H1 (cell line): ENCODE measurements at regions not wholly inside any gene's neighbourhood (a gene's known extent, or its start where the extent isn't known, plus 50 kb on each side); places are given as distances from the start of the nearest gene placed in this dataset.

Source experiments
- CTCF ChIA-PET: fragments of 300-600 bp; sonication (Branson Sonifier 250); formaldehyde crosslinking; loops from one replicate; lab custom pipeline; 2021; ENCODE audit not compliant: partially characterized antibody; lab: Charles Lee
- POLR2A ChIA-PET: fragments of 300-600 bp; sonication (Branson Sonifier 250); formaldehyde crosslinking; loops from one replicate; lab custom pipeline; 2021; ENCODE audit warnings: inconsistent platforms; ENCODE audit not compliant: partially characterized antibody; lab: Charles Lee
- DNase-seq, 2 experiments: peaks; one replicate each; pipeline versions ENCODE4 v3.0.0 to v3.0.0-alpha.2; 2010 to 2022; ENCODE audit warnings: low spot score in 2 of 2, low read depth in 1 of 2, mixed read lengths in 1 of 2
- FAIRE-seq: peaks from 2 replicates; lab custom pipeline; 2011; peaks lifted over from hg19 to GRCh38; lab: Jason Lieb, UNC
- H2AFZ ChIP-seq: 2 replicates; pipeline ENCODE4 v1.8.1; 2012; ENCODE audit warnings: low read length, inconsistent platforms
- H2AK5ac ChIP-seq: 2 replicates; pipeline ENCODE4 v1.6.1; 2013; ENCODE audit warnings: low read depth, low read length
- H2BK120ac ChIP-seq: replicated peaks from 2 replicates; pipeline ENCODE3; 2013; ENCODE audit warnings: low read depth, low read length, inconsistent platforms
- H2BK12ac ChIP-seq: 2 replicates; pipeline ENCODE4 v1.6.1; 2013; ENCODE audit warnings: low read depth, low read length
- H2BK15ac ChIP-seq: 2 replicates; pipeline ENCODE4 v1.6.1; 2013; ENCODE audit warnings: low read length
- H2BK20ac ChIP-seq: 2 replicates; pipeline ENCODE4 v1.6.1; 2013; ENCODE audit warnings: low read length
- H2BK5ac ChIP-seq: 2 replicates; pipeline ENCODE4 v1.6.1; 2013; ENCODE audit warnings: low read depth, low read length
- H3K14ac ChIP-seq: 2 replicates; pipeline ENCODE4 v1.6.1; 2013; ENCODE audit warnings: inconsistent platforms; ENCODE audit not compliant: insufficient read length
- H3K18ac ChIP-seq: 2 replicates; pipeline ENCODE4 v1.6.1; 2013; ENCODE audit warnings: low read length; ENCODE audit errors: extremely low read depth
- H3K23ac ChIP-seq: 2 replicates; pipeline ENCODE4 v1.6.1; 2013; ENCODE audit warnings: inconsistent platforms; ENCODE audit not compliant: insufficient read length
- H3K23me2 ChIP-seq: 2 replicates; pipeline ENCODE4 v1.6.1; 2013; ENCODE audit warnings: low read depth, low read length
- H3K27ac ChIP-seq: 2 replicates; pipeline ENCODE4 v1.6.1; 2011; ENCODE audit warnings: low read depth, low read length, inconsistent platforms
- H3K27me3 ChIP-seq, 4 experiments: replicated peaks in 1 of 4; 1 replicate in 1 of 4; 2 replicates in 3 of 4; pipeline versions ENCODE4 v1.6.1 to v1.8.1; 2011 to 2013; ENCODE audit warnings: low read length in 3 of 4, mild to moderate bottlenecking in 3 of 4, inconsistent platforms in 2 of 4, mixed read lengths in 2 of 4, moderate library complexity in 1 of 4; ENCODE audit not compliant: control insufficient read depth in 3 of 4, insufficient read depth in 3 of 4; ENCODE audit errors: extremely low read depth in 1 of 4
- H3K36me3 ChIP-seq, 4 experiments: 2 replicates each; pipeline versions ENCODE4 v1.6.1 to v1.8.1; 2011 to 2013; ENCODE audit warnings: mild to moderate bottlenecking in 4 of 4, low read length in 3 of 4, moderate library complexity in 2 of 4, control low read depth in 1 of 4, inconsistent platforms in 1 of 4; ENCODE audit not compliant: insufficient read depth in 4 of 4, control insufficient read depth in 2 of 4
- H3K4ac ChIP-seq: replicated peaks from 2 replicates; pipeline ENCODE3; 2013; ENCODE audit warnings: low read length, low read depth, mixed read lengths, inconsistent platforms; ENCODE audit not compliant: insufficient read length
- H3K4me1 ChIP-seq, 4 experiments: replicated peaks in 1 of 4; 1 replicate in 1 of 4; 2 replicates in 3 of 4; pipeline versions ENCODE4 v1.6.1 to v1.8.1; 2011 to 2013; ENCODE audit warnings: low read length in 3 of 4, inconsistent platforms in 2 of 4, mixed read lengths in 1 of 4; ENCODE audit not compliant: insufficient read depth in 4 of 4, control insufficient read depth in 3 of 4
- H3K4me2 ChIP-seq, 2 experiments: 2 replicates each; pipeline versions ENCODE4 v1.6.1 to v1.8.1; 2011 to 2013; ENCODE audit warnings: low read depth in 2 of 2, low read length in 2 of 2, control low read depth in 1 of 2, inconsistent platforms in 1 of 2, mild to moderate bottlenecking in 1 of 2; ENCODE audit not compliant: insufficient read depth in 1 of 2
- H3K4me3 ChIP-seq, 4 experiments: fragments of 200-600, 300-600 bp in 1 of 4; sonication (generic), shearing (Covaris generic), sonication (Bioruptor Twin) in 1 of 4; 2 replicates each; pipeline versions ENCODE4 v1.5.1 to v1.8.1; 2011 to 2016; ENCODE audit warnings: low read length in 4 of 4, low read depth in 3 of 4, control low read depth in 2 of 4, inconsistent platforms in 2 of 4, mild to moderate bottlenecking in 2 of 4, mixed read lengths in 1 of 4, moderate library complexity in 1 of 4; ENCODE audit not compliant: insufficient read depth in 2 of 4; ENCODE audit errors: extremely low read depth in 1 of 4
- H3K56ac ChIP-seq: replicated peaks from 2 replicates; pipeline ENCODE3; 2013; ENCODE audit warnings: low read depth, mild to moderate bottlenecking, mixed read lengths, low read length, inconsistent platforms; ENCODE audit not compliant: insufficient read length
- H3K79me1 ChIP-seq: 2 replicates; pipeline ENCODE4 v1.6.1; 2013; ENCODE audit warnings: low read depth, low read length, control low read depth
- H3K79me2 ChIP-seq, 2 experiments: 2 replicates each; pipeline versions ENCODE4 v1.6.1 to v1.8.1; 2012 to 2013; ENCODE audit warnings: low read length in 2 of 2, mild to moderate bottlenecking in 2 of 2, inconsistent platforms in 1 of 2; ENCODE audit not compliant: insufficient read depth in 2 of 2, control insufficient read depth in 1 of 2
- H3K9ac ChIP-seq, 4 experiments: replicated peaks in 1 of 4; 1 replicate in 1 of 4; 2 replicates in 3 of 4; pipeline versions ENCODE4 v1.6.1 to v1.8.1; 2011 to 2013; ENCODE audit warnings: low read depth in 3 of 4, low read length in 3 of 4, control low read depth in 2 of 4, mild to moderate bottlenecking in 2 of 4, moderate library complexity in 2 of 4, inconsistent platforms in 1 of 4; ENCODE audit errors: extremely low read depth in 1 of 4
- H3K9me3 ChIP-seq, 2 experiments: 2 replicates each; pipeline versions ENCODE4 v1.6.1 to v1.8.1; 2012 to 2013; ENCODE audit warnings: mild to moderate bottlenecking in 2 of 2, moderate library complexity in 2 of 2, control low read depth in 1 of 2, inconsistent platforms in 1 of 2, low read depth in 1 of 2, low read length in 1 of 2, mixed read lengths in 1 of 2; ENCODE audit not compliant: insufficient read depth in 2 of 2
- H4K20me1 ChIP-seq, 2 experiments: replicated peaks in 1 of 2; 2 replicates each; pipeline versions ENCODE3 to v1.8.1; 2011 to 2013; ENCODE audit warnings: inconsistent platforms in 2 of 2, low read length in 2 of 2, mild to moderate bottlenecking in 1 of 2; ENCODE audit not compliant: insufficient read depth in 2 of 2, control insufficient read depth in 1 of 2
- H4K5ac ChIP-seq: 2 replicates; pipeline ENCODE4 v1.6.1; 2013; ENCODE audit warnings: low read length, low read depth, mixed read lengths, inconsistent platforms; ENCODE audit not compliant: insufficient read length
- H4K8ac ChIP-seq: 2 replicates; pipeline ENCODE4 v1.8.0; 2013; ENCODE audit warnings: mild to moderate bottlenecking, moderate library complexity, low read length, inconsistent platforms; ENCODE audit not compliant: insufficient read depth; ENCODE audit errors: extremely low read depth
- H4K91ac ChIP-seq: replicated peaks from 2 replicates; pipeline ENCODE3; 2013; ENCODE audit warnings: low read length, mixed read lengths, inconsistent platforms; ENCODE audit not compliant: insufficient read length
- BACH1 ChIP-seq: IDR thresholded peaks from 2 replicates; pipeline ENCODE4 v1.6.1; 2012; ENCODE audit warnings: low read length, improper control_type of control experiment
- BRCA1 ChIP-seq: IDR thresholded peaks from 2 replicates; pipeline ENCODE4 v1.6.1; 2012; ENCODE audit warnings: low read depth, low read length, improper control_type of control experiment
- JUND ChIP-seq: IDR thresholded peaks from 2 replicates; pipeline ENCODE4 v1.6.1; 2011; ENCODE audit warnings: mild to moderate bottlenecking, improper control_type of control experiment, low read length
- MAFK ChIP-seq: IDR thresholded peaks from 2 replicates; pipeline ENCODE4 v1.6.1; 2012; ENCODE audit warnings: low read depth, mild to moderate bottlenecking, improper control_type of control experiment, low read length
- POLR2A ChIP-seq, 2 experiments: IDR thresholded peaks; 1 replicate in 1 of 2; 2 replicates in 1 of 2; pipeline ENCODE4 v1.6.1; 2011; ENCODE audit warnings: low read depth in 2 of 2, low read length in 2 of 2, mild to moderate bottlenecking in 2 of 2; ENCODE audit errors: control extremely low read depth in 1 of 2
- POU5F1 ChIP-seq: IDR thresholded peaks from 2 replicates; pipeline ENCODE4 v1.6.1; 2011; ENCODE audit warnings: low read depth, mild to moderate bottlenecking, low read length, moderate library complexity
- SRF ChIP-seq: IDR thresholded peaks from 2 replicates; pipeline ENCODE4 v1.6.1; 2011; ENCODE audit warnings: mild to moderate bottlenecking, low read depth, low read length, moderate library complexity
- WGBS, 2 experiments: shearing (Covaris generic) in 1 of 2; methylation state at CpG; one replicate each; pipeline versions ENCODE4 v1.1.6 to v1.1.7; 2013 to 2015; ENCODE audit warnings: low lambda C conversion rate in 2 of 2, mixed read lengths in 2 of 2, inconsistent platforms in 1 of 2, low coverage in 1 of 2, missing lambda C conversion rate in 1 of 2; ENCODE audit not compliant: insufficient replicate concordance in 2 of 2, insufficient coverage in 1 of 2, insufficient read length in 1 of 2; ENCODE audit errors: extremely low coverage in 1 of 2, missing lambda C conversion rate in 1 of 2; 5-methylcytosine and 5-hydroxymethylcytosine counted together

GRCh38 chr2:237221443-237221842 lies 135.8 kb downstream of the COPS8 start:
- ChIA-PET POLR2A (no interaction called here), CTCF (interaction anchor here (0.6 to 1.5 kb wide), 4 partner anchors 9 to 89 kb away, joined by 3 read pairs; no protein-coding TSS in a partner anchor)
- peak overlapping the region; percentile 56; the same call in 1 of the 2 replicates for H2BK12ac ChIP-seq
- H2BK15ac ChIP-seq = peak overlapping the region; percentile 51; the same call in 1 of the 2 replicates
- peak overlapping the region; percentile 24 for H2BK120ac ChIP-seq
- no peak overlapping the region for H3K4ac ChIP-seq
- H3K4me2 ChIP-seq = no peak overlapping the region
- no peaks in the 10 kb centered on the region for H3K27me3 ChIP-seq
- TF ChIP-seq POLR2A (IDR thresholded peaks at IDR 0.05; ENCODE audit: control extremely low read depth in 1 of 2, low read depth in 2 of 2, low read length in 2 of 2) (no peak), JUND (no peak), BRCA1 (no peak), SRF (no peak), POU5F1 (no peak), BACH1 (no peak), MAFK (no peak)
- H2BK20ac ChIP-seq = peak overlapping the region; percentile 25; the same call in 1 of the 2 replicates
- H2AK5ac ChIP-seq = no peak overlapping the region
- H4K5ac ChIP-seq = no peak overlapping the region
- no peaks in the 10 kb centered on the region for H3K9me3 ChIP-seq
- H3K23me2 ChIP-seq = no peaks in the 10 kb centered on the region
- peak overlapping the region; percentile 25 for H4K91ac ChIP-seq
- DNase-seq (no peak), FAIRE-seq (no peak)
- no peak overlapping the region for H3K27ac ChIP-seq
- peaks cover 6 to 9% (median 8%) of the 10 kb centered on the region in 4 experiments for H3K4me1 ChIP-seq
- 0 out of 2 replicates have a peak overlapping the region, but pooled peaks have one; percentile 23 for H2AFZ ChIP-seq
- no peak overlapping the region for H3K23ac ChIP-seq
- no peak overlapping the region for H3K56ac ChIP-seq
- no peak overlapping the region for H4K8ac ChIP-seq
- H3K79me1 ChIP-seq = no peaks in the 10 kb centered on the region
- H3K36me3 ChIP-seq = no peaks in the 10 kb centered on the region
- no peak overlapping the region for H3K18ac ChIP-seq
- no peaks in the 10 kb centered on the region for H4K20me1 ChIP-seq
- no peaks in the 10 kb centered on the region for H3K79me2 ChIP-seq
- no peak overlapping the region for H3K9ac ChIP-seq
- H3K14ac ChIP-seq = no peak overlapping the region
- 0 out of 2 replicates have a peak overlapping the region, but pooled peaks have one; percentile 12 for H2BK5ac ChIP-seq
- H3K4me3 ChIP-seq = no peak overlapping the region
- WGBS, 2 experiments = 80% methylated on average over 8 of the region's 8 CpGs; no CpG with 5 or more reads in 1 of the 2 experiments
